Activated CD4-positive, alpha-beta memory T cell treated with anti-CD3 and anti-CD28 coated beads, Interleukin-2, amount 10 ng/mL, durations not matched to agents 7 days and 5 days (primary cell): ENCODE measurements at regions not wholly inside any gene's neighbourhood (a gene's known extent, or its start where the extent isn't known, plus 50 kb on each side); places are given as distances from the start of the nearest gene placed in this dataset.

ENCODE experiments used
- CTCF ChIA-PET: fragments of 350-600 bp; sonication (Branson Sonifier 250); formaldehyde crosslinking; loops from one replicate; lab custom pipeline; 2021; ENCODE audit warnings: antibody characterized with exemption, inconsistent platforms; lab: Charles Lee
- POLR2A ChIA-PET: fragments of 350-600 bp; sonication (Branson Sonifier 250); formaldehyde crosslinking; loops from one replicate; lab custom pipeline; 2021; ENCODE audit warnings: antibody characterized with exemption; lab: Charles Lee
- DNase-seq: peaks from one replicate; pipeline ENCODE4 v3.0.0-alpha.2; 2020
- H3K27ac Mint-ChIP-seq: one replicate; pipeline ENCODE4 v1.8.0; 2021; ENCODE audit warnings: mild to moderate bottlenecking, mixed read lengths
- H3K27me3 Mint-ChIP-seq: one replicate; pipeline ENCODE4 v1.8.0; 2021; ENCODE audit warnings: mixed read lengths
- H3K36me3 Mint-ChIP-seq: one replicate; pipeline ENCODE4 v1.8.0; 2021; ENCODE audit warnings: low read depth, mixed read lengths
- H3K4me1 Mint-ChIP-seq: one replicate; pipeline ENCODE4 v1.8.0; 2021; ENCODE audit warnings: mixed read lengths
- H3K4me3 Mint-ChIP-seq: one replicate; pipeline ENCODE4 v1.8.0; 2021; ENCODE audit warnings: mild to moderate bottlenecking, mixed read lengths
- H3K9me3 Mint-ChIP-seq: one replicate; pipeline ENCODE4 v1.8.0; 2021; ENCODE audit warnings: mixed read lengths

DNA sequence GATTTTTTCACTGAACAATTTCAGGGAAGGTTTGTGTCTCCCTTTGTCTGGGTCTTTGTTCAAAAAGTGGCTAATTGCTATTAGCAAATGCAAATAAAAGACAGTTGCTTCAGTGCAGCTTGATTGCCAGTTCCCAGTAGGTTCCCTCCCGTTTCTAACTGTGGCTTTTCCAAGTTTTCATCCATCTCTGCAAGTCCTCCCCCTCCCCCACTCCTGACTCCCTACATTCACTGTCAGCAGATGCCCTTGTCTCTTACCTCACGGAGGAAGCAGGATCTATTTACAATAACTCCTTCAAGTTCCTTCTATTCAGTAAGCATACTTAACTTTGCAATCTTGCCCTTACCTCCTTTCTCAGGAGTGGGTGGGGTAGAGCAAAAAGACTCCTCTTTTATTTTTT, 55.4 kb upstream of the SCEL start:
- H3K27ac Mint-ChIP-seq, result no peak overlapping the region
- peaks cover 14% of the 10 kb centered on the region for H3K4me1 Mint-ChIP-seq
- H3K27me3 Mint-ChIP-seq, result peaks cover 12% of the 10 kb centered on the region
- ChIA-PET CTCF (interaction anchor here (1.5 to 3.9 kb wide), 2 partner anchors 152 to 271 kb away, joined by 3 to 47 read pairs; partner anchors contain the start of gene MYCBP2), POLR2A (interaction anchor here (3.4 kb wide), 1 partner anchor 151 kb away, joined by 31 read pairs; no protein-coding TSS in a partner anchor)
- H3K4me3 Mint-ChIP-seq, result no peak overlapping the region
- no peaks in the 10 kb centered on the region for H3K9me3 Mint-ChIP-seq
- H3K36me3 Mint-ChIP-seq, result no peaks in the 10 kb centered on the region
- DNase-seq, result no peak

DNA sequence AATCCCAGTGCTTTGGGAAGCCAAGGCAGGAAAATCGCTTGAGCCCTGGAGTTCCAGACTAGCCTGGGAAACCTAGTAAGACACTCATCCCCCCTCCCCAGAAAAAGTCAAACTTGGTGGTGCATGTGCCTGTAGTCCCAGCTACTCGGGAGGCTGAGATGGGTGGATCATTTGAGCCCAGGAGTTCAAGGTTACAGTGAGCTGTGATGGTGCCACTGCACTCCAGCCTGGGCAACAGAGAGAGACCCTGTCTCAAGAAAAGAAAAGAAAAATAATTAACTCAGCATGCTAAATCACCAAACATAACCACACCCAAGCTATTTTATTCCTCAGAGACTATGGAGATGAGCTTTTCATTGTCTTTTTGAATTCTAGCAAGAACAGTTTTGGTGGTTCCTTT, 56.2 kb upstream of the SCEL start:
- no peaks in the 10 kb centered on the region for H3K36me3 Mint-ChIP-seq
- ChIA-PET POLR2A (interaction anchor here (0.6 to 3.4 kb wide), 4 partner anchors 150 to 469 kb away, joined by 3 to 31 read pairs (median 12); partner anchors contain the start of gene MYCBP2), CTCF (interaction anchor here (0.9 to 3.9 kb wide), 15 partner anchors 8 to 454 kb away, joined by 3 to 47 read pairs (median 5); partner anchors contain the start of gene MYCBP2)
- peaks cover 12% of the 10 kb centered on the region for H3K27me3 Mint-ChIP-seq
- DNase-seq, result no peak
- peaks cover 3% of the 10 kb centered on the region for H3K9me3 Mint-ChIP-seq
- H3K4me3 Mint-ChIP-seq, result no peak overlapping the region
- H3K27ac Mint-ChIP-seq, result no peak overlapping the region
- H3K4me1 Mint-ChIP-seq, result peaks cover 14% of the 10 kb centered on the region

DNA sequence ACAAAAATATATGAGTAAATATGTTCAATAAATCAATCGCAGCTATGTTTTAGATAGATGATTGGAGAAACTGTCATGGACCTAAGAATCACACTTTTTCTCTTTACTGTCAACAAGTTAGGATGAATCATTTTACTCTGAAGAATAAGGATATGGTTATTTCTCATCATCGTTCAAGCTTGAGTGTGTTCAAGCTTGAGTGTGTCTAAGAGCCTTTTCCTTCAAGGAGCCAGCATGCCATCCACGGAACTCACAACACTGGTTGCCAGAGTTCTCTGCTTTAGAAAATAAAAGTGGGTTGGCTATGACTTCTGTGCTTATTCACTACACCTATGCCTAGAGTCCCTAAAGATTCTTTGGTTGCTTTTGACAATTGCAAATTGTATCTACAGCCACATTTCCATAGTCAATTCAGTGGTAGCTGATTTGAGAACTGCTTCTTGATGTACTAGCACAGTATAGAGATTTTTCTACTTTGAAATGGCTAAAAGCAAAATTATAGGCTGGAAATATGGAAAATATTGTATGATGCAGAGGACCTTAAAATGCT, 58.1 kb upstream of the SCEL start:
- CTCF ChIA-PET, result interaction anchor here (0.7 to 3.9 kb wide), 23 partner anchors 13 to 830 kb away, joined by 3 to 47 read pairs (median 4); partner anchors contain the start of gene MYCBP2
- no peak overlapping the region for H3K4me3 Mint-ChIP-seq
- peaks cover 12% of the 10 kb centered on the region for H3K27me3 Mint-ChIP-seq
- no peak overlapping the region for H3K27ac Mint-ChIP-seq
- no peak for DNase-seq
- H3K4me1 Mint-ChIP-seq, result peaks cover 14% of the 10 kb centered on the region
- peaks cover 3% of the 10 kb centered on the region for H3K9me3 Mint-ChIP-seq
- no peaks in the 10 kb centered on the region for H3K36me3 Mint-ChIP-seq
- POLR2A ChIA-PET, result interaction anchor here (0.8 to 3.4 kb wide), 7 partner anchors 148 to 486 kb away, joined by 3 to 31 read pairs (median 3); partner anchors contain the start of genes CLN5, FBXL3, MYCBP2 and SLAIN1

DNA sequence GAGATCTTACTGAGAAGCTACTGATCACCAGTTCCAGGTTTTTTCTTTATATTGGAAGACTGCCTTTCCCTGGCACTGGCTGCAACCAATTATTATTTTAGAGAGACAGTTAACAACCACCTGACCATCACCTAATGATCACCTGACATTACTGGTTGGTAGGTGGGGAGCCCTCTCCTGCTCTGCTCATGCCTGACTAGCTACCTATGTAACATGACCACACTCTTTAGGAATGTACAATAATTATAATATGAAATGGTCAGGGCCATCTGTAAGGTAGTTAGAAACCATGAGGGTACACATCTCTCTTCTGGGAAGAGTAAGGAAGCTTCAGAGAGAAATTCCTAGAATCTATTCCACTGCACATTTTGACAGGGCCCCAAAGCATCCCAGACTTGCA, 59.0 kb upstream of the SCEL start:
- Mint-ChIP-seq H3K36me3 (no peaks in the 10 kb centered on the region), H3K4me3 (no peak overlapping the region), H3K9me3 (peaks cover 3% of the 10 kb centered on the region), H3K4me1 (peaks cover 14% of the 10 kb centered on the region), H3K27ac (no peak overlapping the region), H3K27me3 (peaks cover 15% of the 10 kb centered on the region)
- DNase-seq, result no peak
- POLR2A ChIA-PET, result no interaction called here
- CTCF ChIA-PET, result interaction anchor here (2.4 to 3.9 kb wide), 2 partner anchors 149 to 356 kb away, joined by 5 to 47 read pairs; partner anchors contain the start of gene MYCBP2

DNA sequence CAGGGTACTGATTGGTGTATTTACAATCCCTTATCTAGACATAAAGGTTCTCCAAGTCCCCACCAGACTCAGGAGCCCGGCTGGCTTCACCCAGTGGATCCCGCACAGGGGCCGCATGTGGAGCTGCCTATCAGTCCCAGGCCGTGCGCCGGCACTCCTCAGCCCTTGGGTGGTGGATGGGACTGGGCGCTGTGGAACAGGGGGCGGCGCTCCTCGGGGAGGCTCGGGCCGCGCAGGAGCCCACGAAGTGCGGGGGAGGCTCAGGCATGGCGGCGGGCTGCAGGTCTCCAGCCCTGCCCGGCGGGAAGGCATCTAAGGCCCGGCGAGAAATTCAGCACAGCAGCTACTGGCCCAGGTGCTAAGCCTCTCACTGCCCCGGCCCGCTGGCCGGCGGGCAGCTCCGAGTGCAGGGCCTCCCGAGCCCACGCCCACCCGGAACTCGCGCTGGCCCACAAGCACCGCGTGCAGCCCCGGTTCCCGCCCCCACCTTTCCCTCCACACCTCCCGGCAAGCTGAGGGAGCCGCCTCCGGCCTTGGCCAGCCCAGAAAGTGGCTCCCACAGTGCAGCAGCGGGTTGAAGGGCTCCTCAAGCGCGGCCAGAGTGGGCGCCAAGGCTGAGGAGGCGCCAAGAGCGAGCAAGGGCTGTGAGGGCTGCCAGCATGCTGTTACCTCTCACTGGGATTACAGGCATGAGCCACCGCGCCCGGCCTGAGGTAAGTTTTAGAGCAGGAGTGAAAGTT, 60.0 kb upstream of the SCEL start:
- no peak overlapping the region for H3K27ac Mint-ChIP-seq
- no peak overlapping the region for H3K4me3 Mint-ChIP-seq
- peaks cover 7% of the 10 kb centered on the region for H3K27me3 Mint-ChIP-seq
- peaks cover 14% of the 10 kb centered on the region for H3K4me1 Mint-ChIP-seq
- no peak for DNase-seq
- CTCF ChIA-PET, result no interaction called here
- H3K36me3 Mint-ChIP-seq, result no peaks in the 10 kb centered on the region
- POLR2A ChIA-PET, result interaction anchor here (1.6 kb wide), 1 partner anchor 146 kb away, joined by 5 read pairs; no protein-coding TSS in a partner anchor
- peaks cover 3% of the 10 kb centered on the region for H3K9me3 Mint-ChIP-seq

DNA sequence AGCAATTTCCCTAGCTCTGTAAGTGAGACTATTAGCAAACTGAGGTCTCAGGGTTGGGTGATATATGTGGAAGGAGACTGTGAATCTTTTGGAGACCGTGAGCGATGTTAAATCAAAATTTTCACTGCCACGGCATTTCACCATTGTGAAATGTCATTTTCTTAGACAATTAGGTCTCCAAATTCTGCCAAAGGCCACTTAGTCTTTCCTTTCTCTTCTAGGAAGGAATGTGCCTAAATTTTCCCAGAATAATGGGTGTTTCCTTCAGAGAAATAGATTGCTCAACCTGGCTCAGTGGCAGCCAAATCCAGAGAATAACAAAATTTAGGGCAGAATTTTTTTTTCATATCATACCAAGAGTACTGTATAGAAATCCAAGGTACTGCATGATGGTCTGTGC, 64.5 kb upstream of the SCEL start:
- CTCF ChIA-PET, result no interaction called here
- H3K9me3 Mint-ChIP-seq, result peaks cover 3% of the 10 kb centered on the region
- H3K4me1 Mint-ChIP-seq, result no peaks in the 10 kb centered on the region
- H3K27me3 Mint-ChIP-seq, result peaks cover 5% of the 10 kb centered on the region
- H3K4me3 Mint-ChIP-seq, result no peak overlapping the region
- no peak for DNase-seq
- H3K27ac Mint-ChIP-seq, result no peak overlapping the region
- no peaks in the 10 kb centered on the region for H3K36me3 Mint-ChIP-seq
- POLR2A ChIA-PET, result no interaction called here

DNA sequence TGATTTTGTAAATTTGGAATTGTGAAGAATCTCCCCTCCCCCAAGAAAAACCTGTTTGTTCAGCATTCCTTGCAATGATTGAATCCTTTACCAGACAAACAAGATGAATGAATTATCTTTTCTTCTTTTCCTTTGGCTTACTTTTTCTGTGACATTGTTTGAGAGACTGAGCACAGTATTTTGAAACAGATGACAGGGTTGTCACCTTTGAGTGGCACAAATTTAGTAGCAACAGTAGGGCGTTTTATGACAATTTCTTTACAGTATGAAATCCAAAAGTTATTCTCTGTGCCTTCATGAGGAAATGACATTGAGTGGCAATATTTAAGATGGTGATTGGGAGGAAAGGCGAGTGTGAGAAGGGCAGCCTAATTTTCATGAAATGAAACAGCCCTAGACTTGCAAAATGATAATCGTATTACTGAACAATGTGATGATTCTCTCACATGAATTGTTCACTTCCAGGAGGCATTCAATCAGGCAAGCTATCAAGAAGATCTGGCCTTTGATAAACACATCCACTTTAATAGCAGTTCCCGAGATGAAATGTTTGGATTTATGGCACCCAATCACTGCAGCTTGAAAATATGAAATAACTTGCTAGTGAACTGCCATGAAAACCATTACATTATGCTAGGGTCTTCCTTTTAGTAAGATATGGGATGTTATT, 68.6 kb upstream of the SCEL start:
- H3K27ac Mint-ChIP-seq, result no peak overlapping the region
- H3K9me3 Mint-ChIP-seq, result no peaks in the 10 kb centered on the region
- H3K4me1 Mint-ChIP-seq, result no peaks in the 10 kb centered on the region
- H3K36me3 Mint-ChIP-seq, result no peaks in the 10 kb centered on the region
- POLR2A ChIA-PET, result no interaction called here
- H3K27me3 Mint-ChIP-seq, result peaks cover 4% of the 10 kb centered on the region
- CTCF ChIA-PET, result no interaction called here
- no peak for DNase-seq
- H3K4me3 Mint-ChIP-seq, result no peak overlapping the region

DNA sequence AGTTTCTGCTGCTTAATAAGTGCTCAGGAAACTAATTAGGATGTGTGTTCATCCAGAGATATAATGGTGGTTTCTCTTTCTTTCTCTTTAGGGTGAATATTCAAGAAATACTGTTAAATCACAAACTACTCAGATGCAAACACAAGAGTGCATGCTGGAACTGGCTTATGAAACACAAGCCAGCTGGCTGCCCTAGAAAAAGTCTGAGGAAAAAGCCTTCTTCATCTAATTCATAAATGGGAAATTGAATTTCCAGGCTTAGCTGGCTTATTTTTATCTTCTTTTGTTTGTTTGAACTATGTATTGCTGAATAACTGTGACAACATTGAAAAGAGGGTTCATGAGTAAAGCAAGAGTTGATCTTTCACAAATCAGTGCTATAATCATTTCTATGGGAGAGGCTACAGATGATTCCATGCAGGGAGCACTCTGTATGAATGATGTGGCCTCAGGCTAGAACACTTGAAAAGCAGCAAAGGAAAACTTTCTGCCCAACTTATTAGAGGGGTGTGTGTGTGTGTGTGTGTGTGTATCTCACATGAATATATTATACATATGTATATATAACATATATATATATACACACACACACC, 69.8 kb upstream of the SCEL start:
- Mint-ChIP-seq H3K36me3 (no peaks in the 10 kb centered on the region), H3K27ac (no peak overlapping the region), H3K4me3 (no peak overlapping the region), H3K4me1 (no peaks in the 10 kb centered on the region), H3K9me3 (no peaks in the 10 kb centered on the region), H3K27me3 (peaks cover 2% of the 10 kb centered on the region)
- ChIA-PET CTCF (no interaction called here), POLR2A (no interaction called here)
- DNase-seq, result no peak

DNA sequence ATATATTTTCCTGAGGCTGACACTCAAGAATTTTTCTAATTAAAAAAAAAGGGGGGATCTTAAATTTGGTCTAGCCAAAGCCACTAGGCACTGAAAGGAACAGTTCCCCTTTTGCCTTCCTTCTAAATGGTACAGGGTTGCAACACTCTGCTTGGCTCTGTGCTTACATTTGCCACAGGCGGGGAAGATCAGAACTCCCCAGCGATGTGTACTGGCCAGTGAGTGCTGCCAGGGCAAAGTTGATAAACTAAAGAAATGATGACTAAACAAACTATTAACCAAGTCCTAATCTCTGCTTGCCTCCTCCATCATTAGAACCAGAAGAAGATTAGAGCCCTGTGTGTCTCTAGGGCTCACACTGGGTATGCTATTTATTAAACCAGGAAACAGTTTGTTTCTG, 75.3 kb upstream of the SCEL start:
- Mint-ChIP-seq H3K4me3 (no peak overlapping the region), H3K27ac (no peak overlapping the region), H3K36me3 (no peaks in the 10 kb centered on the region), H3K27me3 (peaks cover 3% of the 10 kb centered on the region), H3K4me1 (no peaks in the 10 kb centered on the region), H3K9me3 (no peaks in the 10 kb centered on the region)
- POLR2A ChIA-PET, result no interaction called here
- CTCF ChIA-PET, result no interaction called here
- DNase-seq, result no peak

DNA sequence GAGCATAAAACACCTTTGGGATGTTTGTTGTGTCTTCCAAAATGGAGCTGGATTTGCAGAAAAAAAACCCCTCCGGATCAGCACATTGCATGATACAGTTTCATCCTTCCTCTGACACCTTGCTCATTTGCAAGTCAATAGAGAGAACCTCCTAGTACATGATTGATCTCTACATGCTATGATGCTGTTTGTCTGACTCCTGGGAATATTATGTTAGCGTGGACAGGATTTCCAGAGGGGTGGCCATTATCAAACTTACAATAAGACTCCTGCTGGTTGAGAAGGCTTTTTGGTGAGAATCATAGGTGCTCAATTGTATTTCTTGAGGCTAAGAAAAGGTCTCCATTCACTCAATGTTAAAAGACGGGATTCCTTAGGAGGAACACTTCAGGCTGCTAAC, 75.9 kb upstream of the SCEL start:
- DNase-seq, result no peak
- Mint-ChIP-seq H3K4me3 (no peak overlapping the region), H3K27ac (no peak overlapping the region), H3K27me3 (peaks cover 3% of the 10 kb centered on the region), H3K9me3 (no peaks in the 10 kb centered on the region), H3K4me1 (no peaks in the 10 kb centered on the region), H3K36me3 (no peaks in the 10 kb centered on the region)
- ChIA-PET POLR2A (no interaction called here), CTCF (interaction anchor here (0.5 kb wide), 1 partner anchor 19 kb away, joined by 3 read pairs; no protein-coding TSS in a partner anchor)

DNA sequence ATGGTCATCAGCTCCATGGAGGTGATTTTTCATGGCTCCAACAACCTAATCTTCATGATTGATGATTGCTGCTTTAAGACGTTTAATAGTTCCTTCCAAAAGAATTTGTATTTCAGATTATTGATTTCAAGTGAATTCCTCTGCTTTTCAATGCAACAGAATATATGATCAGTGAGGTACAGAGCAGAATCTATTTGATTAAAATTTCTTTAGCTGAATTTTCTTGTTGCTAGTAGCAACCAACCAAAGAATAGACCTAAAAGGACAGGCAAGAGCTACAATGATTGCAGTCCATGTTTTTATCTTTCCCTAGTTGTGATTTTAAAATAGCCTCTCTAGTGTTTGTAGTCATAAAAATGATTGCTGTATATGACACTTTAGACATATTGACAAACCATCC, 76.8 kb upstream of the SCEL start:
- no peak for DNase-seq
- Mint-ChIP-seq H3K36me3 (no peaks in the 10 kb centered on the region), H3K27me3 (peaks cover 5% of the 10 kb centered on the region), H3K9me3 (no peaks in the 10 kb centered on the region), H3K4me3 (no peak overlapping the region), H3K4me1 (no peaks in the 10 kb centered on the region), H3K27ac (no peak overlapping the region)
- CTCF ChIA-PET, result no interaction called here
- POLR2A ChIA-PET, result no interaction called here

DNA sequence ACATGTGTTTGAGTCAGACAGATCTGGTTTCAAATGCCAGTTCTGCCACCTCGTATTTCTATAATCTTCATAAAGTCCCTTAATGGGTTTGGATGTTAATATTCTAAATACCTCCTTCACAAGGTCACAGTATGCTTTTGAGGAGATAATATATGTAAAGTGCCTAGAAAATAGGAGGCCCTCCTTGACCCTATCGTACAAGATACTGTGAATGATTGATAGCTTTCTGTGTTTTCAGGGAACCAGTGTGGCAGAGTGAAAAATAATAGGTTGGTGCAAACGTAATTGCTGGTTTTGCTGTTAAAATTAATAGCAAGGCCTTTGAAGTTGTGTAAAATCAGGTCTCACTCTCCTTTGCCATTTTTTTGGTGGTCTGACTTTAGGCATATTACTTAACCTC, 77.5 kb upstream of the SCEL start:
- no peaks in the 10 kb centered on the region for H3K36me3 Mint-ChIP-seq
- DNase-seq, result no peak
- no peak overlapping the region for H3K4me3 Mint-ChIP-seq
- no peaks in the 10 kb centered on the region for H3K9me3 Mint-ChIP-seq
- H3K4me1 Mint-ChIP-seq, result no peaks in the 10 kb centered on the region
- POLR2A ChIA-PET, result no interaction called here
- H3K27me3 Mint-ChIP-seq, result peaks cover 5% of the 10 kb centered on the region
- CTCF ChIA-PET, result no interaction called here
- H3K27ac Mint-ChIP-seq, result no peak overlapping the region

DNA sequence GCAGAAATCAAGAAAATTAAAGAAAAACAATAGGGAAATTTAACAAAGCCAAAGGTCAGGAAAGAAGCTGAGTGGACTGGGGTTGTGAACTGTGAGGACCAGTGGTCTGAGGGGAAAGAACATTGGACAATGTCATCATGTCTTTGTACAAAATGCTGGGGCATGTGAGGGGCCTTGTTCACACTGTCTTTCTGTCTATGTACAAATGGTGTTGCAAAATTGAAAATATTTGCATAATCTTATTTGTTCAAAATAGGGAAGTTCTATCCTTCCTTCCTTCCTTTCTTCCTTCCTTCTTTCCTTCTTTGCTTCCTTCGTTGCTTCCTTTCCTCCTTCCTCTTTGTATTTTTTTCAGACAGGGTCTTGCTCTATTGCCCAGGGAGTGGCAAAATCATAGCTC, 79.2 kb upstream of the SCEL start:
- Mint-ChIP-seq H3K36me3 (no peaks in the 10 kb centered on the region), H3K4me3 (no peak overlapping the region), H3K4me1 (no peaks in the 10 kb centered on the region), H3K27ac (no peak overlapping the region), H3K27me3 (peaks cover 10% of the 10 kb centered on the region), H3K9me3 (no peaks in the 10 kb centered on the region)
- DNase-seq, result no peak
- ChIA-PET POLR2A (no interaction called here), CTCF (no interaction called here)
